Suprapubic skin (tissue), 4 donors: ENCODE measurements at regions not wholly inside any gene's neighbourhood (a gene's known extent, or its start where the extent isn't known, plus 50 kb on each side); places are given as distances from the start of the nearest gene placed in this dataset.

ENCODE experiments used
- DNase-seq, 2 donors: peaks; one replicate each; pipeline ENCODE4 v3.0.0-alpha.2; 2019; ENCODE audit warnings: low spot score in 2 of 2
- H3K27ac ChIP-seq: fragments of 200-600 bp; sonication (generic); one replicate; pipeline ENCODE4 v1.5.1; 2019
- H3K27me3 ChIP-seq: fragments of 200-600 bp; sonication (generic); one replicate; pipeline ENCODE4 v1.5.1; 2019
- H3K36me3 ChIP-seq: fragments of 200-600 bp; sonication (generic); one replicate; pipeline ENCODE4 v1.5.1; 2019
- H3K4me1 ChIP-seq: fragments of 200-600 bp; sonication (generic); one replicate; pipeline ENCODE4 v1.5.1; 2019
- H3K4me3 ChIP-seq: fragments of 200-600 bp; sonication (generic); one replicate; pipeline ENCODE4 v1.5.1; 2019; ENCODE audit warnings: mild to moderate bottlenecking
- H3K9me3 ChIP-seq: fragments of 200-600 bp; sonication (generic); one replicate; pipeline ENCODE4 v1.5.1; 2019
- CTCF ChIP-seq, 2 donors: fragments of 200-600 bp in 1 of 2; fragments of 450-650 bp in 1 of 2; sonication (generic) in 1 of 2; IDR thresholded peaks; one replicate each; pipeline ENCODE4 v1.5.1; 2016 to 2019; ENCODE audit warnings: antibody characterized with exemption in 2 of 2, mild to moderate bottlenecking in 1 of 2, moderate library complexity in 1 of 2
- EP300 ChIP-seq: sonication (generic); formaldehyde crosslinking; IDR thresholded peaks from one replicate; pipeline ENCODE4 v1.6.1; 2017; ENCODE audit warnings: antibody characterized with exemption
- POLR2A ChIP-seq, 2 donors: fragments of 450-650 bp; IDR thresholded peaks; one replicate each; pipeline ENCODE4 v1.6.1; 2017; ENCODE audit warnings: antibody characterized with exemption in 2 of 2, mild to moderate bottlenecking in 2 of 2, moderate library complexity in 2 of 2
- POLR2AphosphoS5 ChIP-seq, 3 donors: sonication (generic); formaldehyde crosslinking; IDR thresholded peaks; one replicate each; pipeline ENCODE4 v1.6.1; 2017; ENCODE audit warnings: antibody characterized with exemption in 3 of 3
- WGBS: methylation state at CpG from one replicate; pipeline ENCODE4 v1.1.5; 2018; 5-methylcytosine and 5-hydroxymethylcytosine counted together

- Histone ChIP-seq H3K36me3 (no peaks in the 10 kb centered on the region), H3K27ac (no peak overlapping the region), H3K4me3 (no peak overlapping the region), H3K4me1 (no peaks in the 10 kb centered on the region), H3K27me3 (no peaks in the 10 kb centered on the region), H3K9me3 (no peaks in the 10 kb centered on the region)
- DNase-seq, result no peak
- WGBS, result 74% methylated on average over 2 of the region's 2 CpGs
- TF ChIP-seq CTCF (IDR thresholded peaks at IDR 0.05), result no peak
- no peak for TF ChIP-seq POLR2A (IDR thresholded peaks at IDR 0.05)
- TF ChIP-seq POLR2AphosphoS5 (IDR thresholded peaks at IDR 0.05), result no peak
- TF ChIP-seq EP300, result no peak
Measured at GRCh38 chr5:97750576-97750975, 567.5 kb upstream of the RIOK2 start.

- Histone ChIP-seq H3K27me3 (no peaks in the 10 kb centered on the region), H3K9me3 (no peaks in the 10 kb centered on the region), H3K36me3 (no peaks in the 10 kb centered on the region), H3K4me1 (no peaks in the 10 kb centered on the region), H3K27ac (no peak overlapping the region), H3K4me3 (no peak overlapping the region)
- WGBS, result 66% methylated on average over 1 of the region's 1 CpG
- DNase-seq, result no peak
- no peak for TF ChIP-seq EP300
- TF ChIP-seq POLR2AphosphoS5 (IDR thresholded peaks at IDR 0.05), result no peak
- TF ChIP-seq CTCF (IDR thresholded peaks at IDR 0.05), result no peak
- no peak for TF ChIP-seq POLR2A (IDR thresholded peaks at IDR 0.05)
Measured at GRCh38 chr5:97751540-97751939, 568.5 kb upstream of the RIOK2 start.

- Histone ChIP-seq H3K9me3 (no peaks in the 10 kb centered on the region), H3K27me3 (no peaks in the 10 kb centered on the region), H3K4me1 (no peaks in the 10 kb centered on the region), H3K27ac (no peak overlapping the region), H3K4me3 (no peak overlapping the region), H3K36me3 (no peaks in the 10 kb centered on the region)
- no peak for DNase-seq
- TF ChIP-seq POLR2A (IDR thresholded peaks at IDR 0.05) (no peak), CTCF (IDR thresholded peaks at IDR 0.05) (no peak), POLR2AphosphoS5 (IDR thresholded peaks at IDR 0.05) (no peak), EP300 (no peak)
Measured at GRCh38 chr5:97752871-97753270, 569.8 kb upstream of the RIOK2 start.

DNA sequence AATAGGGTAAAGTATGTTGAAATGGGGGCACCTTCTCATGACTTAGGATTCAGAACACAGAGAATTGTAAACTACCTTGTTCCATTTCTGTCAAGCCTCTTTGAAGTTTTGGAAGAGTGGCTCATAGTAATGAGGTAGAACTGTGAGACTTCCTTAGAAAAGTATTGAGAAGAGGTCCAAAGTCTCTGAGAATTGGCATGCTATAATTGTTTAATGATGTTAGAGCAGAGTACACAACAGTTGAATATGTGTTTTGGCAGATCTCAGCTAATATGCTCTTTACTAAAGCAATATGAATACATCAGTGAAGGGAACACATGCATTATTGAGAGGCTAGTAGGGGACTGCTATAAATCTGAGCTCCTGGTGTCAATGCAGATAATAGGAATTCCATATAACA is 579.4 kb upstream of the RIOK2 start:
- no peak for DNase-seq
- Histone ChIP-seq H3K4me1 (no peaks in the 10 kb centered on the region), H3K36me3 (no peaks in the 10 kb centered on the region), H3K9me3 (no peaks in the 10 kb centered on the region), H3K4me3 (no peak overlapping the region), H3K27ac (no peak overlapping the region), H3K27me3 (no peaks in the 10 kb centered on the region)
- no peak for TF ChIP-seq POLR2AphosphoS5 (IDR thresholded peaks at IDR 0.05)
- TF ChIP-seq POLR2A (IDR thresholded peaks at IDR 0.05), result no peak
- no peak for TF ChIP-seq CTCF (IDR thresholded peaks at IDR 0.05)
- TF ChIP-seq EP300, result no peak

DNA sequence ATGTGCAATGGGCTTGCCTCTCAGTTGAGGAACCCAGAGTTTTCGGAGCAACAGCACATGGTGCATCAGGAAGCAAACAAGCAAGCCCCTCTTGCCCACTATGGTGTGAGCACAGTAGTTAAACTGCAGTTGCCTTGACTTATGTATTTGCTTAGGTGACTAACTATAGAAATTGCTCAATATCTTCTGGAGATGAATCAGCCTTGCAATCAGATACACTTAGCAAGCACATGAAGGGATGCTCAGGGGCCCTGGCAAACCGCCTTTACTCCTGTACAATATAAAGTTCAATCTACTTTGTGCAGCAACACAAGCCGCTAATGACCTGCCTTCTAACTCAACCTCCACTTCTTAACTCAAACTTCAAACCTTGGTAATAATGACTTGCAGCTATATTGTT is 581.7 kb upstream of the RIOK2 start:
- H3K27me3 ChIP-seq, result no peaks in the 10 kb centered on the region
- no peaks in the 10 kb centered on the region for H3K36me3 ChIP-seq
- H3K9me3 ChIP-seq, result no peaks in the 10 kb centered on the region
- no peak overlapping the region for H3K27ac ChIP-seq
- H3K4me3 ChIP-seq, result no peak overlapping the region
- DNase-seq, result no peak
- TF ChIP-seq POLR2A (IDR thresholded peaks at IDR 0.05) (no peak), CTCF (IDR thresholded peaks at IDR 0.05) (no peak), POLR2AphosphoS5 (IDR thresholded peaks at IDR 0.05) (no peak), EP300 (no peak)
- 100% methylated on average over 3 of the region's 3 CpGs for WGBS
- H3K4me1 ChIP-seq, result no peaks in the 10 kb centered on the region
